Kidney (tissue), 13 donors: ENCODE measurements at regions not wholly inside any gene's neighbourhood (a gene's known extent, or its start where the extent isn't known, plus 50 kb on each side); places are given as distances from the start of the nearest gene placed in this dataset.

Experiments used
- DNase-seq, 5 donors: peaks; one replicate each; pipeline ENCODE4 v3.0.0-alpha.2; 2013 to 2020
- FAIRE-seq: peaks from 2 replicates; lab custom pipeline; 2012; peaks lifted over from hg19 to GRCh38; lab: Jason Lieb, UNC
- H3K27ac ChIP-seq, 2 donors: one replicate each; pipeline ENCODE4 v1.7.0; 2013; ENCODE audit warnings: low read depth in 2 of 2, low read length in 2 of 2, inconsistent platforms in 1 of 2
- H3K27me3 ChIP-seq: one replicate; pipeline ENCODE4 v1.7.1; 2013; ENCODE audit warnings: low read length, inconsistent platforms; ENCODE audit not compliant: control insufficient read depth, insufficient read depth
- H3K36me3 ChIP-seq, 3 donors: one replicate each; pipeline versions ENCODE4 v1.7.0 to v1.7.1; 2013; ENCODE audit warnings: low read length in 3 of 3, control low read depth in 1 of 3, inconsistent platforms in 1 of 3; ENCODE audit not compliant: insufficient read depth in 3 of 3, control insufficient read depth in 2 of 3
- H3K4me1 ChIP-seq, 3 donors: one replicate each; pipeline versions ENCODE4 v1.7.0 to v1.7.1; 2013; ENCODE audit warnings: low read length in 3 of 3, inconsistent platforms in 1 of 3, low read depth in 1 of 3; ENCODE audit not compliant: control insufficient read depth in 2 of 3, insufficient read depth in 2 of 3
- H3K4me3 ChIP-seq, 3 donors: one replicate each; pipeline versions ENCODE4 v1.7.0 to v1.8.1; 2013; ENCODE audit warnings: low read length in 3 of 3, control low read depth in 1 of 3, inconsistent platforms in 1 of 3
- H3K9ac ChIP-seq, 3 donors: one replicate each; pipeline versions ENCODE4 v1.7.0 to v1.7.1; 2013; ENCODE audit warnings: low read length in 3 of 3, control low read depth in 1 of 3, inconsistent platforms in 1 of 3
- H3K9me3 ChIP-seq, 3 donors: one replicate each; pipeline versions ENCODE4 v1.7.0 to v1.7.1; 2013; ENCODE audit warnings: low read length in 3 of 3, control low read depth in 1 of 3, inconsistent platforms in 1 of 3; ENCODE audit not compliant: control insufficient read depth in 2 of 3, insufficient read depth in 1 of 3
- CTCF ChIP-seq: IDR thresholded peaks from 3 replicates; pipeline ENCODE4 v1.5.1; 2012; ENCODE audit warnings: mild to moderate bottlenecking, moderate library complexity, borderline replicate concordance; ENCODE audit not compliant: insufficient read depth; ENCODE audit errors: extremely low read depth
- intact Hi-C: fragments of 100-400 bp; cut with DNase I; formaldehyde crosslinking; loops from one replicate; pipeline ENCODE4 v1.11.1; 2022
- donor health status: control.
- donor health status: control.
- donor health status: control.
- donor health status: control.
- donor health status: control.
- donor health status: DM: yes; HTN: yes; CAD: no.
- donor health status: Normal renal cell carcinoma (clear cell type).

GRCh38 chr6:14278006-14278405 is 160.4 kb downstream of the CD83 start:
- TF ChIP-seq CTCF = no peak
- FAIRE-seq = no peak

GRCh38 chr6:14278446-14278845 is 160.9 kb downstream of the CD83 start:
- H3K36me3 ChIP-seq = no peaks in the 10 kb centered on the region
- no peaks in the 10 kb centered on the region for H3K9me3 ChIP-seq
- no peak for FAIRE-seq
- peak in 3 of 5 donors; percentile 46 to 62 (median 53) for DNase-seq
- H3K4me1 ChIP-seq = peaks cover 0 to 3% (median 0%) of the 10 kb centered on the region in 3 donors
- no peak overlapping the region for H3K9ac ChIP-seq
- no peak for TF ChIP-seq CTCF
- no peak overlapping the region for H3K27ac ChIP-seq
- H3K27me3 ChIP-seq = no peaks in the 10 kb centered on the region
- no peak overlapping the region for H3K4me3 ChIP-seq
- intact Hi-C loops = no loop called here

More at GRCh38 chr6:14278006-14278405, 160.4 kb downstream of the CD83 start:
- intact Hi-C loops = no loop called here
- Histone ChIP-seq H3K9me3 (no peaks in the 10 kb centered on the region), H3K27ac (no peak overlapping the region), H3K9ac (no peak overlapping the region), H3K36me3 (no peaks in the 10 kb centered on the region), H3K4me3 (no peak overlapping the region), H3K4me1 (peaks cover 0 to 3% (median 0%) of the 10 kb centered on the region in 3 donors), H3K27me3 (no peaks in the 10 kb centered on the region)
- DNase-seq = no peak

DNA sequence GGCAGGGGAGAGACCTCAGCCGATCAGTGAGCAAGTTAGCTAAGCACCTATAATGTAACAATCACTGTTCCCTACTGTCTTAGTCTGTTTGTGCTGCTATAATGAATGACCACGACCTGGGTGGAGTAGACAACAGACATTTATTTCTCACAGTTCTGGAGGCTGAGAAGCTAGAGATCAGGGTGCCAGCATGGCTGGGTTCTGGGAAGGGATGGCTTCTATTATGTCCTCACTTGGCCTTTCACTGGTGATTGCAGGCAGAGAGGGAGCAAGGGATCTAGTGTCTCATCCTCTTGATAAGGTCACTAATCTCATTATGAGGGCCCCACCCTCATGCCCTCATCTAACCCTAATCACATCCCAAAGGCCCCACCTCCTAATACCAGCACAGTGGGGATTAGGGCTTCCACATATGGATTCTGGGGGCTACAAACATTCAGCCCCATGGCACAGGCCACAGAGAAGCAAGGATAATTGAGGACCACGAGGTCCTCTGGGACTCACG is 162.5 kb downstream of the CD83 start:
- Histone ChIP-seq H3K27me3 (no peaks in the 10 kb centered on the region), H3K27ac (no peak overlapping the region), H3K36me3 (no peaks in the 10 kb centered on the region), H3K4me1 (peaks cover 0 to 4% (median 3%) of the 10 kb centered on the region in 3 donors), H3K9ac (no peak overlapping the region), H3K9me3 (no peaks in the 10 kb centered on the region), H3K4me3 (no peak overlapping the region)
- TF ChIP-seq CTCF = no peak
- intact Hi-C loops = no loop called here
- DNase-seq = no peak
- no peak for FAIRE-seq
